HepG2 (cell line): ENCODE measurements at regions not wholly inside any gene's neighbourhood (a gene's known extent, or its start where the extent isn't known, plus 50 kb on each side); places are given as distances from the start of the nearest gene placed in this dataset.

Experiments used
- EP300 ChIP-seq, 3 experiments: sonication (generic) in 1 of 3; formaldehyde crosslinking in 1 of 3; IDR thresholded peaks; 2 replicates each; pipeline versions ENCODE4 v1.5.1 to v1.6.1; 2011 to 2020; ENCODE audit warnings: low read depth in 2 of 3, low read length in 2 of 3, borderline replicate concordance in 1 of 3, improper control_type of control experiment in 1 of 3, mild to moderate bottlenecking in 1 of 3, missing genetic modification reagents in 1 of 3, moderate library complexity in 1 of 3
- FOXJ3 ChIP-seq: sonication (generic); formaldehyde crosslinking; IDR thresholded peaks from 2 replicates; pipeline ENCODE4 v1.4.0; 2020; ENCODE audit warnings: missing genetic modification reagents, mild to moderate bottlenecking, borderline replicate concordance
- FOXK1 ChIP-seq: sonication (generic); formaldehyde crosslinking; IDR thresholded peaks from 2 replicates; pipeline ENCODE4 v1.4.0; 2020; ENCODE audit warnings: low read depth, missing genetic modification reagents, borderline replicate concordance
- MTA1 ChIP-seq: sonication (generic); formaldehyde crosslinking; IDR thresholded peaks from 2 replicates; pipeline ENCODE4 v1.4.0; 2020; ENCODE audit warnings: missing genetic modification reagents, mild to moderate bottlenecking, borderline replicate concordance
- NFE2L1 ChIP-seq: sonication (generic); formaldehyde crosslinking; IDR thresholded peaks from 2 replicates; pipeline ENCODE4 v1.4.0; 2020; ENCODE audit warnings: missing genetic modification reagents, mild to moderate bottlenecking, borderline replicate concordance
- ONECUT2 ChIP-seq: sonication (generic); formaldehyde crosslinking; IDR thresholded peaks from 2 replicates; pipeline ENCODE4 v1.4.0; 2020; ENCODE audit warnings: missing genetic modification reagents
- PHF8 ChIP-seq: sonication (generic); formaldehyde crosslinking; IDR thresholded peaks from 2 replicates; pipeline ENCODE4 v1.5.0; 2020; ENCODE audit warnings: missing genetic modification reagents
- REL ChIP-seq: sonication (generic); formaldehyde crosslinking; conservative IDR thresholded peaks from 2 replicates; pipeline ENCODE4 v1.8.0; 2022; ENCODE audit warnings: mild to moderate bottlenecking, missing genetic modification reagents, moderate library complexity
- SMARCE1 ChIP-seq: fragments of 450-650 bp; IDR thresholded peaks from 2 replicates; pipeline ENCODE4 v1.6.1; 2017; ENCODE audit warnings: borderline replicate concordance
- SP4 ChIP-seq: sonication (generic); formaldehyde crosslinking; IDR thresholded peaks from 2 replicates; pipeline ENCODE4 v1.8.1; 2023; ENCODE audit warnings: mild to moderate bottlenecking, missing genetic modification reagents
- ZNF562 ChIP-seq: sonication (generic); formaldehyde crosslinking; IDR thresholded peaks from 2 replicates; pipeline ENCODE4 v1.8.0; 2022; ENCODE audit warnings: missing genetic modification reagents, borderline replicate concordance
- TF ChIP-seq, protein P1 (sequence below): sonication (generic); formaldehyde crosslinking; IDR thresholded peaks from 2 replicates; pipeline ENCODE4 v1.9.0; 2021; ENCODE audit warnings: missing genetic modification reagents, borderline replicate concordance
- TF ChIP-seq, protein P2 (sequence below): sonication (generic); formaldehyde crosslinking; IDR thresholded peaks from 2 replicates; pipeline ENCODE4 v1.5.0; 2020; ENCODE audit warnings: mild to moderate bottlenecking, missing genetic modification reagents, moderate library complexity
- TF ChIP-seq, protein P3 (sequence below): sonication (generic); formaldehyde crosslinking; IDR thresholded peaks from 2 replicates; pipeline ENCODE4 v1.4.0; 2020; ENCODE audit warnings: missing genetic modification reagents

DNA sequence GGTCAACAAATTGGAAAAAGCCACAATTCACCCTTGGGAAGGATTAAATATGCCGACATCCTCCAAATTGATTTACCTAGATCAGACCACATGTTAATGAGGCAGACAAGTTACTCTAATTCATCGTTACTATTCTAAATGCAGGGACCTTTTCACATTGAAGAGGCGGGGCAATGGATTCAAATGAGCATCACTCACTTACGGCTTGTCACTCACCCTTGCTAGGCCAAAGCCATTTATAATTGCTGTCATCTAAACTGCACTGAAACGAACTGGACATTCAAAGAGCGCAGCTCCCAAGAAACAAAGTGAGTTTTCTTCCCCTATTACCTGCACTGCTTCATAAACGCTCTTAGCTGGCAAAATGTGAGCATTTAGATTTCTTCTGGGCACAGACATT lies 313.9 kb downstream of the WDR72 start:
- no peak for TF ChIP-seq SMARCE1
- TF ChIP-seq, protein P1, sequence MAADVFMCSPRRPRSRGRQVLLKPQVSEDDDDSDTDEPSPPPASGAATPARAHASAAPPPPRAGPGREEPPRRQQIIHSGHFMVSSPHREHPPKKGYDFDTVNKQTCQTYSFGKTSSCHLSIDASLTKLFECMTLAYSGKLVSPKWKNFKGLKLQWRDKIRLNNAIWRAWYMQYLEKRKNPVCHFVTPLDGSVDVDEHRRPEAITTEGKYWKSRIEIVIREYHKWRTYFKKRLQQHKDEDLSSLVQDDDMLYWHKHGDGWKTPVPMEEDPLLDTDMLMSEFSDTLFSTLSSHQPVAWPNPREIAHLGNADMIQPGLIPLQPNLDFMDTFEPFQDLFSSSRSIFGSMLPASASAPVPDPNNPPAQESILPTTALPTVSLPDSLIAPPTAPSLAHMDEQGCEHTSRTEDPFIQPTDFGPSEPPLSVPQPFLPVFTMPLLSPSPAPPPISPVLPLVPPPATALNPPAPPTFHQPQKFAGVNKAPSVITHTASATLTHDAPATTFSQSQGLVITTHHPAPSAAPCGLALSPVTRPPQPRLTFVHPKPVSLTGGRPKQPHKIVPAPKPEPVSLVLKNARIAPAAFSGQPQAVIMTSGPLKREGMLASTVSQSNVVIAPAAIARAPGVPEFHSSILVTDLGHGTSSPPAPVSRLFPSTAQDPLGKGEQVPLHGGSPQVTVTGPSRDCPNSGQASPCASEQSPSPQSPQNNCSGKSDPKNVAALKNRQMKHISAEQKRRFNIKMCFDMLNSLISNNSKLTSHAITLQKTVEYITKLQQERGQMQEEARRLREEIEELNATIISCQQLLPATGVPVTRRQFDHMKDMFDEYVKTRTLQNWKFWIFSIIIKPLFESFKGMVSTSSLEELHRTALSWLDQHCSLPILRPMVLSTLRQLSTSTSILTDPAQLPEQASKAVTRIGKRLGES (CRISPR knock-in tag) = no peak
- no peak for TF ChIP-seq ZNF562 (CRISPR knock-in tag)
- no peak for TF ChIP-seq FOXJ3 (CRISPR knock-in tag)
- no peak for TF ChIP-seq NFE2L1 (CRISPR knock-in tag)
- no peak for TF ChIP-seq EP300 (IDR thresholded peaks at IDR 0.05; ENCODE audit: low read depth in 2 of 2, low read length in 2 of 2)
- no peak for TF ChIP-seq EP300 (CRISPR knock-in tag; IDR thresholded peaks at IDR 0.05; ENCODE audit: borderline replicate concordance)
- TF ChIP-seq, protein P2, sequence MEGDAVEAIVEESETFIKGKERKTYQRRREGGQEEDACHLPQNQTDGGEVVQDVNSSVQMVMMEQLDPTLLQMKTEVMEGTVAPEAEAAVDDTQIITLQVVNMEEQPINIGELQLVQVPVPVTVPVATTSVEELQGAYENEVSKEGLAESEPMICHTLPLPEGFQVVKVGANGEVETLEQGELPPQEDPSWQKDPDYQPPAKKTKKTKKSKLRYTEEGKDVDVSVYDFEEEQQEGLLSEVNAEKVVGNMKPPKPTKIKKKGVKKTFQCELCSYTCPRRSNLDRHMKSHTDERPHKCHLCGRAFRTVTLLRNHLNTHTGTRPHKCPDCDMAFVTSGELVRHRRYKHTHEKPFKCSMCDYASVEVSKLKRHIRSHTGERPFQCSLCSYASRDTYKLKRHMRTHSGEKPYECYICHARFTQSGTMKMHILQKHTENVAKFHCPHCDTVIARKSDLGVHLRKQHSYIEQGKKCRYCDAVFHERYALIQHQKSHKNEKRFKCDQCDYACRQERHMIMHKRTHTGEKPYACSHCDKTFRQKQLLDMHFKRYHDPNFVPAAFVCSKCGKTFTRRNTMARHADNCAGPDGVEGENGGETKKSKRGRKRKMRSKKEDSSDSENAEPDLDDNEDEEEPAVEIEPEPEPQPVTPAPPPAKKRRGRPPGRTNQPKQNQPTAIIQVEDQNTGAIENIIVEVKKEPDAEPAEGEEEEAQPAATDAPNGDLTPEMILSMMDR = no peak
- TF ChIP-seq FOXK1 (CRISPR knock-in tag) = no peak
- no peak for TF ChIP-seq PHF8 (CRISPR knock-in tag)
- TF ChIP-seq SP4 (CRISPR knock-in tag) = no peak
- TF ChIP-seq MTA1 (CRISPR knock-in tag) = no peak
- no peak for TF ChIP-seq REL (CRISPR knock-in tag)
- TF ChIP-seq ONECUT2 (CRISPR knock-in tag) = no peak
- TF ChIP-seq, protein P3, sequence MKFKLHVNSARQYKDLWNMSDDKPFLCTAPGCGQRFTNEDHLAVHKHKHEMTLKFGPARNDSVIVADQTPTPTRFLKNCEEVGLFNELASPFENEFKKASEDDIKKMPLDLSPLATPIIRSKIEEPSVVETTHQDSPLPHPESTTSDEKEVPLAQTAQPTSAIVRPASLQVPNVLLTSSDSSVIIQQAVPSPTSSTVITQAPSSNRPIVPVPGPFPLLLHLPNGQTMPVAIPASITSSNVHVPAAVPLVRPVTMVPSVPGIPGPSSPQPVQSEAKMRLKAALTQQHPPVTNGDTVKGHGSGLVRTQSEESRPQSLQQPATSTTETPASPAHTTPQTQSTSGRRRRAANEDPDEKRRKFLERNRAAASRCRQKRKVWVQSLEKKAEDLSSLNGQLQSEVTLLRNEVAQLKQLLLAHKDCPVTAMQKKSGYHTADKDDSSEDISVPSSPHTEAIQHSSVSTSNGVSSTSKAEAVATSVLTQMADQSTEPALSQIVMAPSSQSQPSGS (CRISPR knock-in tag) = no peak
